Ectodermal cell (in vitro differentiated cells): ENCODE measurements at regions not wholly inside any gene's neighbourhood (a gene's known extent, or its start where the extent isn't known, plus 50 kb on each side); places are given as distances from the start of the nearest gene placed in this dataset.

Experiments used
- H3K27ac ChIP-seq: 2 replicates; pipeline ENCODE4 v1.7.0; 2013; ENCODE audit warnings: mild to moderate bottlenecking, low read depth, low read length; ENCODE audit not compliant: insufficient read depth, poor library complexity, severe bottlenecking
- H3K27me3 ChIP-seq: 2 replicates; pipeline ENCODE4 v1.7.0; 2013; ENCODE audit warnings: mild to moderate bottlenecking, low read length; ENCODE audit not compliant: insufficient read depth, control insufficient read depth, poor library complexity, severe bottlenecking
- H3K36me3 ChIP-seq: one replicate; pipeline ENCODE4 v1.7.0; 2013; ENCODE audit warnings: low read length; ENCODE audit not compliant: control insufficient read depth, insufficient read depth
- H3K4me1 ChIP-seq: one replicate; pipeline ENCODE4 v1.7.0; 2013; ENCODE audit warnings: low read length; ENCODE audit not compliant: control insufficient read depth, insufficient read depth
- H3K4me3 ChIP-seq: 2 replicates; pipeline ENCODE4 v1.7.0; 2013; ENCODE audit warnings: low read depth, low read length, control low read depth; ENCODE audit not compliant: insufficient read depth
- H3K9me3 ChIP-seq: 2 replicates; pipeline ENCODE4 v1.7.0; 2013; ENCODE audit warnings: mild to moderate bottlenecking, low read length, moderate library complexity; ENCODE audit not compliant: control insufficient read depth
- WGBS, 2 experiments: methylation state at CpG; one replicate each; pipeline ENCODE4 v1.1.7; 2013; ENCODE audit warnings: missing lambda C conversion rate in 2 of 2; 5-methylcytosine and 5-hydroxymethylcytosine counted together

GRCh38 chr2:6787376-6787775, 78.3 kb downstream of the CMPK2 start:
- no peaks in the 10 kb centered on the region for H3K4me1 ChIP-seq
- no peak overlapping the region for H3K27ac ChIP-seq
- no peaks in the 10 kb centered on the region for H3K36me3 ChIP-seq
- no peak overlapping the region for H3K4me3 ChIP-seq
- H3K9me3 ChIP-seq, result no peaks in the 10 kb centered on the region
- 94 to 96% methylated on average over 1 of the region's 1 CpG for WGBS, 2 experiments
- H3K27me3 ChIP-seq, result no peaks in the 10 kb centered on the region

- no peaks in the 10 kb centered on the region for H3K36me3 ChIP-seq
- no peak overlapping the region for H3K4me3 ChIP-seq
- H3K27me3 ChIP-seq, result no peaks in the 10 kb centered on the region
- H3K27ac ChIP-seq, result no peak overlapping the region
- WGBS, 2 experiments, result 98 to 100% methylated on average over 2 of the region's 2 CpGs
- no peaks in the 10 kb centered on the region for H3K9me3 ChIP-seq
- no peaks in the 10 kb centered on the region for H3K4me1 ChIP-seq
These were observed 77.1 kb downstream of the CMPK2 start for GRCh38 chr2:6788614-6789013.

- H3K9me3 ChIP-seq, result no peaks in the 10 kb centered on the region
- 85 to 96% methylated on average over 6 of the region's 6 CpGs for WGBS, 2 experiments
- H3K4me1 ChIP-seq, result no peaks in the 10 kb centered on the region
- no peak overlapping the region for H3K4me3 ChIP-seq
- H3K36me3 ChIP-seq, result no peaks in the 10 kb centered on the region
- no peaks in the 10 kb centered on the region for H3K27me3 ChIP-seq
- no peak overlapping the region for H3K27ac ChIP-seq
These were observed 76.1 kb downstream of the CMPK2 start for GRCh38 chr2:6789559-6790138.

GRCh38 chr2:6791682-6792081, 74.0 kb downstream of the CMPK2 start:
- H3K36me3 ChIP-seq, result no peaks in the 10 kb centered on the region
- no peaks in the 10 kb centered on the region for H3K9me3 ChIP-seq
- no peak overlapping the region for H3K27ac ChIP-seq
- H3K4me1 ChIP-seq, result no peaks in the 10 kb centered on the region
- 80 to 81% methylated on average over 4 of the region's 4 CpGs for WGBS, 2 experiments
- H3K4me3 ChIP-seq, result no peak overlapping the region
- H3K27me3 ChIP-seq, result no peaks in the 10 kb centered on the region

- Histone ChIP-seq H3K36me3 (no peaks in the 10 kb centered on the region), H3K4me3 (no peak overlapping the region), H3K9me3 (no peaks in the 10 kb centered on the region), H3K27me3 (no peaks in the 10 kb centered on the region), H3K4me1 (no peaks in the 10 kb centered on the region), H3K27ac (no peak overlapping the region)
- WGBS, 2 experiments, result 96 to 99% methylated on average over 5 of the region's 5 CpGs
These were observed 72.8 kb downstream of the CMPK2 start for GRCh38 chr2:6792883-6793282.

GRCh38 chr2:6793371-6793770, 72.3 kb downstream of the CMPK2 start:
- H3K27ac ChIP-seq, result no peak overlapping the region
- no peaks in the 10 kb centered on the region for H3K4me1 ChIP-seq

GRCh38 chr2:6793913-6794312, 71.8 kb downstream of the CMPK2 start:
- no peaks in the 10 kb centered on the region for H3K9me3 ChIP-seq
- no peak overlapping the region for H3K4me3 ChIP-seq
- no peaks in the 10 kb centered on the region for H3K36me3 ChIP-seq
- H3K4me1 ChIP-seq, result no peaks in the 10 kb centered on the region
- WGBS, 2 experiments, result 90 to 95% methylated on average over 6 of the region's 6 CpGs
- H3K27ac ChIP-seq, result no peak overlapping the region
- no peaks in the 10 kb centered on the region for H3K27me3 ChIP-seq

More at GRCh38 chr2:6793371-6793770, 72.3 kb downstream of the CMPK2 start:
- 90% methylated on average over 3 of the region's 3 CpGs for WGBS, 2 experiments
- Histone ChIP-seq H3K4me3 (no peak overlapping the region), H3K27me3 (no peaks in the 10 kb centered on the region), H3K36me3 (no peaks in the 10 kb centered on the region), H3K9me3 (no peaks in the 10 kb centered on the region)

- no peak overlapping the region for H3K27ac ChIP-seq
- H3K36me3 ChIP-seq, result no peaks in the 10 kb centered on the region
- WGBS, 2 experiments, result 93 to 97% methylated on average over 8 of the region's 8 CpGs
- no peaks in the 10 kb centered on the region for H3K9me3 ChIP-seq
- H3K4me3 ChIP-seq, result no peak overlapping the region
- H3K4me1 ChIP-seq, result no peaks in the 10 kb centered on the region
- no peaks in the 10 kb centered on the region for H3K27me3 ChIP-seq
These were observed 71.3 kb downstream of the CMPK2 start for GRCh38 chr2:6794448-6794847.
